Endothelial cell of umbilical vein (primary cell): ENCODE measurements at regions not wholly inside any gene's neighbourhood (a gene's known extent, or its start where the extent isn't known, plus 50 kb on each side); places are given as distances from the start of the nearest gene placed in this dataset.

Experiments used
- BruUV-seq: library from RNA; stranded (reverse); fragments of 400-500 nt; replicated peaks from 2 replicates; lab custom pipeline; 2021; lab: Mats Ljungman, UMichigan
- CTCF ChIA-PET: fragments of 300-600, 350-600 bp; sonication (Branson Sonifier 250); formaldehyde crosslinking; loops from one replicate; lab custom pipeline; 2021; ENCODE audit warnings: antibody characterized with exemption, inconsistent platforms; lab: Charles Lee
- POLR2A ChIA-PET: fragments of 300-600, 350-600 bp; sonication (Branson Sonifier 250); formaldehyde crosslinking; loops from one replicate; lab custom pipeline; 2021; ENCODE audit warnings: antibody characterized with exemption, inconsistent platforms; lab: Charles Lee
- DNase-seq: peaks from one replicate; pipeline ENCODE4 v3.0.0-alpha.2; 2011; ENCODE audit warnings: low read depth, low spot score
- FAIRE-seq: peaks from 2 replicates; lab custom pipeline; 2011; peaks lifted over from hg19 to GRCh38; lab: Jason Lieb, UNC
- H2AFZ ChIP-seq: 2 replicates; pipeline ENCODE4 v1.6.0; 2012; ENCODE audit warnings: low read depth, low read length, control low read depth, inconsistent platforms
- H3K27ac ChIP-seq: 2 replicates; pipeline ENCODE4 v1.5.1; 2011; ENCODE audit warnings: low read depth, mild to moderate bottlenecking, control low read depth, low read length, moderate library complexity; ENCODE audit not compliant: insufficient read depth
- H3K27me3 ChIP-seq, 2 experiments: 2 replicates each; pipeline versions ENCODE4 v1.6.0 to v1.6.1; 2011; ENCODE audit warnings: low read length in 2 of 2, mixed read lengths in 1 of 2; ENCODE audit not compliant: control insufficient read depth in 2 of 2, insufficient read depth in 2 of 2
- H3K36me3 ChIP-seq, 2 experiments: 2 replicates in 1 of 2; 3 replicates in 1 of 2; pipeline ENCODE4 v1.5.1; 2011; ENCODE audit warnings: low read length in 2 of 2, mild to moderate bottlenecking in 1 of 2, moderate library complexity in 1 of 2; ENCODE audit not compliant: control insufficient read depth in 2 of 2, insufficient read depth in 2 of 2; ENCODE audit errors: extremely low read depth in 1 of 2
- H3K4me1 ChIP-seq: 3 replicates; pipeline ENCODE4 v1.5.1; 2011; ENCODE audit warnings: mild to moderate bottlenecking, low read length; ENCODE audit not compliant: control insufficient read depth, insufficient read depth; ENCODE audit errors: extremely low read depth
- H3K4me2 ChIP-seq: 2 replicates; pipeline ENCODE4 v1.6.1; 2011; ENCODE audit warnings: low read length, control low read depth, mixed read lengths; ENCODE audit not compliant: insufficient read depth
- H3K4me3 ChIP-seq, 3 experiments: fragments of 200-600 bp in 1 of 3; sonication (generic), shearing (Covaris generic) in 1 of 3; replicated peaks in 1 of 3; 2 replicates each; pipeline ENCODE4 v1.5.1; 2011 to 2016; ENCODE audit warnings: control low read depth in 3 of 3, low read length in 3 of 3, mild to moderate bottlenecking in 2 of 3, inconsistent platforms in 1 of 3, low read depth in 1 of 3, moderate library complexity in 1 of 3; ENCODE audit not compliant: insufficient read depth in 1 of 3
- H3K79me2 ChIP-seq: 2 replicates; pipeline ENCODE4 v1.6.0; 2012; ENCODE audit warnings: low read length, inconsistent platforms; ENCODE audit not compliant: control insufficient read depth, insufficient read depth
- H3K9ac ChIP-seq: replicated peaks from 2 replicates; pipeline ENCODE3; 2011; ENCODE audit warnings: low read length, control low read depth; ENCODE audit not compliant: insufficient read depth; ENCODE audit errors: extremely low read depth
- H3K9me1 ChIP-seq: replicated peaks from 3 replicates; pipeline ENCODE4 v1.6.0; 2011; ENCODE audit warnings: mild to moderate bottlenecking, low read length; ENCODE audit not compliant: control insufficient read depth, insufficient read depth; ENCODE audit errors: extremely low read depth
- H3K9me3 ChIP-seq: replicated peaks from 2 replicates; pipeline ENCODE4 v1.5.1; 2012; ENCODE audit warnings: low read length, inconsistent platforms; ENCODE audit not compliant: control insufficient read depth, insufficient read depth
- H4K20me1 ChIP-seq: replicated peaks from 2 replicates; pipeline ENCODE3; 2011; ENCODE audit warnings: mild to moderate bottlenecking, low read length; ENCODE audit not compliant: control insufficient read depth, insufficient read depth; ENCODE audit errors: extremely low read depth
- EZH2 ChIP-seq: IDR thresholded peaks from 2 replicates; pipeline ENCODE4 v1.6.1; 2012; ENCODE audit warnings: borderline replicate concordance, low read depth, mild to moderate bottlenecking, moderate library complexity, low read length, inconsistent platforms; ENCODE audit not compliant: severe bottlenecking
- FOS ChIP-seq: IDR thresholded peaks from 2 replicates; pipeline ENCODE4 v1.6.1; 2011; ENCODE audit warnings: mild to moderate bottlenecking, low read length, moderate library complexity, borderline replicate concordance; ENCODE audit not compliant: insufficient read depth
- GATA2 ChIP-seq: IDR thresholded peaks from 2 replicates; pipeline ENCODE4 v1.7.0; 2011; ENCODE audit warnings: low read depth, mild to moderate bottlenecking, moderate library complexity, mixed read lengths, low read length; ENCODE audit not compliant: insufficient read length, insufficient read depth
- MAX ChIP-seq: IDR thresholded peaks from 2 replicates; pipeline ENCODE4 v1.6.1; 2011; ENCODE audit not compliant: insufficient read depth, insufficient read length
- MYC ChIP-seq: IDR thresholded peaks from one replicate; pipeline ENCODE4 v1.6.1; 2011; ENCODE audit warnings: mild to moderate bottlenecking, low read depth, low read length
- POLR2A ChIP-seq: IDR thresholded peaks from 2 replicates; pipeline ENCODE4 v1.6.1; 2012; ENCODE audit warnings: low read depth, mild to moderate bottlenecking, control low read depth, low read length
- POLR2AphosphoS5 ChIP-seq: IDR thresholded peaks from 2 replicates; pipeline ENCODE4 v1.6.1; 2012; ENCODE audit warnings: low read depth, mild to moderate bottlenecking, control low read depth, low read length, moderate library complexity; ENCODE audit not compliant: insufficient read depth
- dilution Hi-C: fragments of 300-500 bp; cut with MboI; formaldehyde crosslinking; loops from one replicate; pipeline ENCODE4 v1.15.0; 2019; ENCODE audit warnings: low sequenced_read_pairs; ENCODE audit not compliant: extremely low pct_ligation_motif_present
- intact Hi-C: fragments of 100-400 bp; cut with micrococcal nuclease; formaldehyde crosslinking; loops from one replicate; pipeline ENCODE4 v1.10.0; 2022

- TF ChIP-seq FOS (no peak), POLR2A (no peak), MAX (no peak), POLR2AphosphoS5 (no peak)
- ChIA-PET POLR2A (no interaction called here), CTCF (no interaction called here)
- Histone ChIP-seq H3K79me2 (no peaks in the 10 kb centered on the region), H3K36me3 (no peaks in the 10 kb centered on the region), H3K27me3 (no peaks in the 10 kb centered on the region), H3K9me1 (no peaks in the 10 kb centered on the region), H3K4me3 (no peak overlapping the region), H2AFZ (no peak overlapping the region), H3K27ac (no peak overlapping the region), H3K9ac (no peak overlapping the region), H3K4me1 (no peaks in the 10 kb centered on the region), H4K20me1 (no peaks in the 10 kb centered on the region), H3K9me3 (no peaks in the 10 kb centered on the region), H3K4me2 (no peak overlapping the region)
- DNase-seq (no peak), FAIRE-seq (no peak)
- intact Hi-C loops (no loop called here), dilution Hi-C loops (no loop called here)
- BruUV-seq, result no TSS peak
Measured at GRCh38 chr2:51855683-51856082, 823.8 kb upstream of the NRXN1 start.

- dilution Hi-C loops, result no loop called here
- FAIRE-seq (no peak), DNase-seq (no peak)
- no peak overlapping the region for H2AFZ ChIP-seq
- H3K27ac ChIP-seq, result no peak overlapping the region
- no peaks in the 10 kb centered on the region for H4K20me1 ChIP-seq
- H3K4me1 ChIP-seq, result no peaks in the 10 kb centered on the region
- no peaks in the 10 kb centered on the region for H3K79me2 ChIP-seq
- TF ChIP-seq EZH2 (no peak), POLR2AphosphoS5 (no peak), FOS (no peak), MYC (no peak), POLR2A (no peak), GATA2 (no peak)
- CTCF ChIA-PET, result no interaction called here
- H3K9ac ChIP-seq, result no peak overlapping the region
- H3K9me1 ChIP-seq, result no peaks in the 10 kb centered on the region
- H3K27me3 ChIP-seq, result no peaks in the 10 kb centered on the region
- H3K4me3 ChIP-seq, result no peak overlapping the region
- no TSS peak for BruUV-seq
- H3K4me2 ChIP-seq, result no peak overlapping the region
- no peaks in the 10 kb centered on the region for H3K36me3 ChIP-seq
- intact Hi-C loops, result no loop called here
- no peaks in the 10 kb centered on the region for H3K9me3 ChIP-seq
- POLR2A ChIA-PET, result no interaction called here
Measured at GRCh38 chr2:51846796-51847195, 814.9 kb upstream of the NRXN1 start.
